Kidney (tissue), 13 donors: ENCODE measurements at regions not wholly inside any gene's neighbourhood (a gene's known extent, or its start where the extent isn't known, plus 50 kb on each side); places are given as distances from the start of the nearest gene placed in this dataset.

ENCODE experiments used
- DNase-seq, 5 donors: peaks; one replicate each; pipeline ENCODE4 v3.0.0-alpha.2; 2013 to 2020
- FAIRE-seq: peaks from 2 replicates; lab custom pipeline; 2012; peaks lifted over from hg19 to GRCh38; lab: Jason Lieb, UNC
- H3K27ac ChIP-seq, 2 donors: one replicate each; pipeline ENCODE4 v1.7.0; 2013; ENCODE audit warnings: low read depth in 2 of 2, low read length in 2 of 2, inconsistent platforms in 1 of 2
- H3K27me3 ChIP-seq: one replicate; pipeline ENCODE4 v1.7.1; 2013; ENCODE audit warnings: low read length, inconsistent platforms; ENCODE audit not compliant: control insufficient read depth, insufficient read depth
- H3K36me3 ChIP-seq, 3 donors: one replicate each; pipeline versions ENCODE4 v1.7.0 to v1.7.1; 2013; ENCODE audit warnings: low read length in 3 of 3, control low read depth in 1 of 3, inconsistent platforms in 1 of 3; ENCODE audit not compliant: insufficient read depth in 3 of 3, control insufficient read depth in 2 of 3
- H3K4me1 ChIP-seq, 3 donors: one replicate each; pipeline versions ENCODE4 v1.7.0 to v1.7.1; 2013; ENCODE audit warnings: low read length in 3 of 3, inconsistent platforms in 1 of 3, low read depth in 1 of 3; ENCODE audit not compliant: control insufficient read depth in 2 of 3, insufficient read depth in 2 of 3
- H3K4me3 ChIP-seq, 3 donors: one replicate each; pipeline versions ENCODE4 v1.7.0 to v1.8.1; 2013; ENCODE audit warnings: low read length in 3 of 3, control low read depth in 1 of 3, inconsistent platforms in 1 of 3
- H3K9ac ChIP-seq, 3 donors: one replicate each; pipeline versions ENCODE4 v1.7.0 to v1.7.1; 2013; ENCODE audit warnings: low read length in 3 of 3, control low read depth in 1 of 3, inconsistent platforms in 1 of 3
- H3K9me3 ChIP-seq, 3 donors: one replicate each; pipeline versions ENCODE4 v1.7.0 to v1.7.1; 2013; ENCODE audit warnings: low read length in 3 of 3, control low read depth in 1 of 3, inconsistent platforms in 1 of 3; ENCODE audit not compliant: control insufficient read depth in 2 of 3, insufficient read depth in 1 of 3
- CTCF ChIP-seq: IDR thresholded peaks from 3 replicates; pipeline ENCODE4 v1.5.1; 2012; ENCODE audit warnings: mild to moderate bottlenecking, moderate library complexity, borderline replicate concordance; ENCODE audit not compliant: insufficient read depth; ENCODE audit errors: extremely low read depth
- intact Hi-C: fragments of 100-400 bp; cut with DNase I; formaldehyde crosslinking; loops from one replicate; pipeline ENCODE4 v1.11.1; 2022
- donor health status: control.
- donor health status: control.
- donor health status: control.
- donor health status: control.
- donor health status: control.
- donor health status: DM: yes; HTN: yes; CAD: no.
- donor health status: Normal renal cell carcinoma (clear cell type).

GRCh38 chr3:153245661-153246060 is 83.6 kb downstream of the RAP2B start:
- Histone ChIP-seq H3K4me3 (no peak overlapping the region), H3K9me3 (no peaks in the 10 kb centered on the region), H3K9ac (no peak overlapping the region), H3K27me3 (no peaks in the 10 kb centered on the region), H3K27ac (no peak overlapping the region), H3K4me1 (no peaks in the 10 kb centered on the region), H3K36me3 (no peaks in the 10 kb centered on the region)
- no peak for DNase-seq
- FAIRE-seq: no peak
- intact Hi-C loops: no loop called here
- no peak for TF ChIP-seq CTCF

- H3K27ac ChIP-seq: no peak overlapping the region
- FAIRE-seq: no peak
Measured at GRCh38 chr3:153246331-153246730, 84.3 kb downstream of the RAP2B start.

GRCh38 chr3:153246806-153247205 is 84.8 kb downstream of the RAP2B start:
- no peak for TF ChIP-seq CTCF
- no peaks in the 10 kb centered on the region for H3K36me3 ChIP-seq
- intact Hi-C loops: no loop called here
- FAIRE-seq: no peak
- H3K9ac ChIP-seq: no peak overlapping the region
- H3K4me3 ChIP-seq: no peak overlapping the region
- H3K27ac ChIP-seq: no peak overlapping the region
- no peaks in the 10 kb centered on the region for H3K27me3 ChIP-seq
- H3K9me3 ChIP-seq: no peaks in the 10 kb centered on the region
- no peak for DNase-seq
- no peaks in the 10 kb centered on the region for H3K4me1 ChIP-seq

More at GRCh38 chr3:153246331-153246730, 84.3 kb downstream of the RAP2B start:
- no peaks in the 10 kb centered on the region for H3K9me3 ChIP-seq
- TF ChIP-seq CTCF: no peak
- H3K9ac ChIP-seq: no peak overlapping the region
- no peak for DNase-seq
- H3K36me3 ChIP-seq: no peaks in the 10 kb centered on the region
- intact Hi-C loops: no loop called here
- H3K4me1 ChIP-seq: no peaks in the 10 kb centered on the region
- H3K27me3 ChIP-seq: no peaks in the 10 kb centered on the region
- no peak overlapping the region for H3K4me3 ChIP-seq
